Kidney epithelial cell (primary cell): ENCODE measurements at regions not wholly inside any gene's neighbourhood (a gene's known extent, or its start where the extent isn't known, plus 50 kb on each side); places are given as distances from the start of the nearest gene placed in this dataset.

ENCODE experiments used
- DNase-seq: peaks from one replicate; pipeline ENCODE4 v3.0.0-alpha.2; 2010; ENCODE audit warnings: low read depth
- H3K27me3 ChIP-seq: 2 replicates; pipeline ENCODE4 v1.6.0; 2011; ENCODE audit warnings: low read length; ENCODE audit not compliant: control insufficient read depth, insufficient read depth
- H3K36me3 ChIP-seq: 2 replicates; pipeline ENCODE4 v1.5.1; 2011; ENCODE audit warnings: low read length; ENCODE audit not compliant: control insufficient read depth, insufficient read depth
- H3K4me3 ChIP-seq: 2 replicates; pipeline ENCODE4 v1.5.1; 2011; ENCODE audit warnings: low read depth, mild to moderate bottlenecking, control low read depth, low read length
- CTCF ChIP-seq: IDR thresholded peaks from 2 replicates; pipeline ENCODE4 v1.5.1; 2011; ENCODE audit warnings: mild to moderate bottlenecking, moderate library complexity, low read length, control low read depth, inconsistent platforms; ENCODE audit not compliant: insufficient read depth, poor library complexity, severe bottlenecking

DNA sequence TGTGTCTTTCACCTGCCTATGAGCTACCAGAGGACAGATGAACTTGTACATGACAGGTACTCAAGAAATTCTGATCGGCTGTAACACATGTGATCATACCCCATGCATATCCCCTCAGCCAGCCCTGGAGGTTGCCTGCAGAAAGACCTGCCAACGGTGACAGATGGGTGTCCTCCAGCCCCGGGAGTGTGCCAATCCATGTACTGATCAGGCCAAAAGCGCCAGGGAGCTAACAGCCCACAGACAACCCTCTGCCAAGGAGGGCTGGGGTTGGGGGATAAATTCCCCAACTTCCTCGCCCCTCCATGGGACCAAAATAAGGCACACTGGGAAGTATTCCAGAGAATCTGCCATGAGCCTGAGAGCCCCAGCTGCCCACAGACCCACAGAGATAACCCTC, 189.4 kb downstream of the CCT6B start:
- no peak for TF ChIP-seq CTCF
- no peak overlapping the region for H3K4me3 ChIP-seq
- H3K36me3 ChIP-seq = no peaks in the 10 kb centered on the region
- no peaks in the 10 kb centered on the region for H3K27me3 ChIP-seq
- DNase-seq = no peak

DNA sequence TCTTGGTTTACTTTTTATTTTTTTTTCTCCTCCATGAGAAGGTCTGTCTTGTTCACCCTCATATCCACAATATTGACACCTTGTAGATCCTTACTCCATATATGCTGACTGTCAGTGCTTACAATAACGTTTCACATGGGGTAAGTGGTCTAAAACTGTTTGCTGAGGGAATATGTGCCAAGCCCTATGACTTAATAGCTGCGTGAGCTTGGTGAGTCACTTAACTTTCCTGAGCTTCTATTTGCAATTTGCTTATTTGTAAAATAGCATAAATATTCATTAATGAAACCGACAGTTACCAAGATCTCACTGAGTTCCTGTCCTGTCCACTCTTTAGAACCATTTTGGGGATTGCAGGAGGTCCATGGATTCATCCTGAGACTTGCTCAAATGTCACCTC, 190.7 kb downstream of the CCT6B start:
- TF ChIP-seq CTCF = no peak
- no peak overlapping the region for H3K4me3 ChIP-seq
- no peaks in the 10 kb centered on the region for H3K36me3 ChIP-seq
- no peak for DNase-seq
- H3K27me3 ChIP-seq = no peaks in the 10 kb centered on the region

GRCh38 chr17:34769899-34770298, 190.5 kb downstream of the TMEM132E start:
- TF ChIP-seq CTCF = no peak
- no peak overlapping the region for H3K4me3 ChIP-seq
- H3K36me3 ChIP-seq = no peaks in the 10 kb centered on the region
- no peaks in the 10 kb centered on the region for H3K27me3 ChIP-seq
- DNase-seq = no peak

DNA sequence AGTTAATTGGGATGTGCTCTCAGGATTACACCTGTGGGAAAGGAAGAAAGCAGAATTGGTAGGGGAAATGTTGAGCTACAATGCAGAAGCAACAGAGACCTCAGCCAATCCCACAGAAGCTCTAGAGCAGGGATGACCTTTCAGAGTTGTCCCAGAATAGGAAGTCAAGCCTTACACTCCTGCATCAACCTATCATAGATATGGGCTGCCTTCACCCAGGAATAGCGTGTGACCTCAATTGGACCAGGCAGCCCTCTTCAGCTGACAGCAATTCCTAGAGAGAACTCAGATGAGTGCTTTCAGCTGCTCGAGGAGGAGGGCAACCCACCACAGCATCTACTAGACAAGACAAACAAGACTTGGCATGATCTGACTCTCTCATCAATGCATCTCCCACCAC, 189.7 kb downstream of the TMEM132E start:
- no peak for TF ChIP-seq CTCF
- no peak for DNase-seq
- Histone ChIP-seq H3K27me3 (no peaks in the 10 kb centered on the region), H3K36me3 (no peaks in the 10 kb centered on the region), H3K4me3 (no peak overlapping the region)

DNA sequence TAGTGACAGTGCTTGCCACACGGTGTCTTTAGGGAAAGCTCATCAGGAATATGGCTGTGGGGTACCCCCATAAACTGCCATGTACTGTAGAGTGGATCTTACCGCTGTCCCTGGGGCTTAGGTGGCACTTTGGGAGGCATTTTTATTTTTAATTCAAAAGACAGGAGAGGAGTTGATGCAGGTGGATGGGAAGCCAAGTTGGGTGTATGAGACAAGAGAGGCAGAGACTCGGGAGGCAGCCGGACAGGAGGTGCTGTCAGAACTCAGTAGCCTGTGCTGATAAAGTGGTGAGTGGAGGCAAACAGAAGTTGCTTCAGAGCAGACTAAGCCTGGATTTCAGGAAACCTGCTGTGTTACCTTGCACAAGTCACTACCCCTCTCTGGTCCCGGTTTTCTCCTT, 185.9 kb downstream of the TMEM132E start:
- no peak for TF ChIP-seq CTCF
- no peak for DNase-seq
- Histone ChIP-seq H3K27me3 (no peaks in the 10 kb centered on the region), H3K4me3 (no peak overlapping the region), H3K36me3 (no peaks in the 10 kb centered on the region)

GRCh38 chr17:34764716-34765115, 185.3 kb downstream of the TMEM132E start:
- Histone ChIP-seq H3K4me3 (no peak overlapping the region), H3K27me3 (no peaks in the 10 kb centered on the region), H3K36me3 (no peaks in the 10 kb centered on the region)
- DNase-seq = no peak
- no peak for TF ChIP-seq CTCF
